NB4 (cell line): ENCODE measurements at regions not wholly inside any gene's neighbourhood (a gene's known extent, or its start where the extent isn't known, plus 50 kb on each side); places are given as distances from the start of the nearest gene placed in this dataset.

Experiments
- DNase-seq: peaks from one replicate; pipeline ENCODE4 v3.0.0; 2010; ENCODE audit warnings: low read depth
- H3K4me3 ChIP-seq: one replicate; pipeline ENCODE4 v1.5.1; 2011; ENCODE audit warnings: mild to moderate bottlenecking, low read depth, low read length, moderate library complexity
- CTCF ChIP-seq: IDR thresholded peaks from one replicate; pipeline ENCODE4 v1.5.1; 2012; ENCODE audit warnings: low read depth, low read length
- MYC ChIP-seq: IDR thresholded peaks from 2 replicates; pipeline ENCODE4 v1.6.1; 2011; ENCODE audit warnings: low read depth, low read length
- POLR2A ChIP-seq: IDR thresholded peaks from 2 replicates; pipeline ENCODE4 v1.6.1; 2011; ENCODE audit warnings: mild to moderate bottlenecking; ENCODE audit not compliant: insufficient read length; ENCODE audit errors: extremely low read depth
- TF ChIP-seq, protein P1 (sequence below): IDR thresholded peaks from 2 replicates; pipeline ENCODE4 v1.6.1; 2011; ENCODE audit warnings: low read depth, low read length

GRCh38 chr4:123093236-123093635 is 170.8 kb upstream of the NUDT6 start:
- TF ChIP-seq, protein P1, sequence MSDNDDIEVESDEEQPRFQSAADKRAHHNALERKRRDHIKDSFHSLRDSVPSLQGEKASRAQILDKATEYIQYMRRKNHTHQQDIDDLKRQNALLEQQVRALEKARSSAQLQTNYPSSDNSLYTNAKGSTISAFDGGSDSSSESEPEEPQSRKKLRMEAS: no peak
- TF ChIP-seq POLR2A: no peak
- TF ChIP-seq MYC: no peak
- peak; percentile 1 for TF ChIP-seq CTCF
- peak; percentile 18 for DNase-seq
- no peak overlapping the region for H3K4me3 ChIP-seq

DNA sequence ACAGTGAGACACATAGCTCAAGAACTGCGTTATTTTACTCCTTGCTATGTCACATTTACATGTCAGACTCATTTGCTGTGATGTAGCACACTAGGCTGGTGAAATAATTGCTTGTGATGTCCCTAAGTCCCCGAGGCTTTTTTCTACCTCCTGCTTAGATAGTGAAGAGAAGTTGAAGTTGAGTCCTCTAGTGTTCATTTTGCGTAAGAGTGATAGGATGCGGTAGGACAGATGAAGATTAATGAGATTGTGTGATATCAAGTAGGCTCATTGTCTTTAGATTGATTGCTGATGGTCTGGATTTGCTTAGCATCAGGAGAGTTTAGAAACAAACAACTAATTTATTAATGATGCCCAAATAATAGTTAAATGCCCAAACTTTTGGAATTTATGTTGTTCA is 173.6 kb upstream of the NUDT6 start:
- TF ChIP-seq MYC: no peak
- peak; percentile 27 for TF ChIP-seq CTCF
- TF ChIP-seq, protein P1: no peak
- no peak for TF ChIP-seq POLR2A
- H3K4me3 ChIP-seq: no peak overlapping the region
- peak; percentile 39 for DNase-seq

GRCh38 chr4:123102897-123103471 is 180.6 kb upstream of the NUDT6 start:
- peak; percentile 43 for TF ChIP-seq CTCF
- no peak for TF ChIP-seq MYC
- no peak overlapping the region for H3K4me3 ChIP-seq
- DNase-seq: peak; percentile 57

DNA sequence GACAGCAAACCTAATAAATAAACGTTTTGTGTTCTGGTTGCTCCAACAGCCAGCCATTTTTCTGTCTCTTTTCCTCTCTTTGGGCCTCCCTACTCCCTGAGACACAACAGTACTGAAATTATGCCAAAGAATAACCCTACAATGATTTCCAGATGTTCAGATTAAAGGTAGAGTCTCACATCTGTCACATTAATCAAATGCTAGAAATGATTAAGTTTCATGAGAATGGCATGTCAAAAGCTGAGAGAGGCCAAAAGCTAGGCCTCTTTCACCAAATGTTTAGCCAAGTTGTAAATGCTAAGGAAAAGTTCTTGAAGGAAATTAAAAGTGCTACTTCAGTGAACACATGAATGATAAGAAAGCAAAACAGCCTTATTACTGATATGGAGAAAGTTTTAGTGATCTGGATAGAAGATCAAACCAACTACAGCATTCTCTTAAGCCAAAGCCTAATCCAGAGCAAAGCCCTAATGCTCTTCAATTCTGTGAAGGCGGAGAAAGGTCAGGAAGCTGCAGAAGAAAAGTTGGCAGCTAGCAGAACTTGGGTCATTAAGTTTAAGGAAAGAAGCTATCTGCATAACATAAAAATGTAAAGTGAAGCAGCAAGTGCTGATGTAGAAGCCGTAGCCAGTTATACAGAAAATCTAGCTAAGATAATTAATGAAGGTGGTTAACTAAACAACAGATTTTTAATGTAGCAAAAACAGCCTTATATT is 182.1 kb upstream of the NUDT6 start:
- H3K4me3 ChIP-seq: no peak overlapping the region
- DNase-seq: no peak
- no peak for TF ChIP-seq POLR2A
- TF ChIP-seq MYC: no peak

GRCh38 chr4:123105026-123105420 is 182.6 kb upstream of the NUDT6 start:
- no peak for DNase-seq
- TF ChIP-seq CTCF (no peak), POLR2A (no peak), MYC (no peak)
- TF ChIP-seq, protein P1: no peak
- no peak overlapping the region for H3K4me3 ChIP-seq

DNA sequence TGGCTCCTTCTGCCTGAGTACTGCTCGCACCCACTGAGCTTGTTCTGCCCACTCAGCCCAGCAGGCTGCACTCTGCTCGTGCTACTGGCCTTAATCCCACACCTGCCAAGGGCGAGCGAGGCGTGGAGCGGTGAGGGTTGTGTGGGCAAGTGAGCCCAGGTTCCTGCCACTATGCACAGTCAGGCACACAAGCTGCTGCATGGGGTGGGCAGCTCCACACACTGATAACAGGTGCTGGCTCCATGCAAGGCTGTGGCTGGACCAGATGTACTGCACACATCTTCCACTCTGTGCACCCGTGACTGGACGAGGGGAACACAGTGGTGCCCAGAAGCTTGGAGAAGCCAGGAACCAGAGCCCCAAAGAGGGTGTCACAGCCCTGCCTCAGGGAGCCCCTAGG is 184.3 kb upstream of the NUDT6 start:
- TF ChIP-seq, protein P1: no peak
- DNase-seq: no peak
- H3K4me3 ChIP-seq: no peak overlapping the region

- DNase-seq: no peak
- no peak overlapping the region for H3K4me3 ChIP-seq
- TF ChIP-seq POLR2A: no peak
- no peak for TF ChIP-seq MYC
- TF ChIP-seq CTCF: no peak
- TF ChIP-seq, protein P1: no peak
Observed at GRCh38 chr4:123107444-123108252, 185.3 kb upstream of the NUDT6 start.
